ENCODE measurements at regions not wholly inside any gene's neighbourhood (a gene's known extent, or its start where the extent isn't known, plus 50 kb on each side); places are given as distances from the start of the nearest gene placed in this dataset.

DNA sequence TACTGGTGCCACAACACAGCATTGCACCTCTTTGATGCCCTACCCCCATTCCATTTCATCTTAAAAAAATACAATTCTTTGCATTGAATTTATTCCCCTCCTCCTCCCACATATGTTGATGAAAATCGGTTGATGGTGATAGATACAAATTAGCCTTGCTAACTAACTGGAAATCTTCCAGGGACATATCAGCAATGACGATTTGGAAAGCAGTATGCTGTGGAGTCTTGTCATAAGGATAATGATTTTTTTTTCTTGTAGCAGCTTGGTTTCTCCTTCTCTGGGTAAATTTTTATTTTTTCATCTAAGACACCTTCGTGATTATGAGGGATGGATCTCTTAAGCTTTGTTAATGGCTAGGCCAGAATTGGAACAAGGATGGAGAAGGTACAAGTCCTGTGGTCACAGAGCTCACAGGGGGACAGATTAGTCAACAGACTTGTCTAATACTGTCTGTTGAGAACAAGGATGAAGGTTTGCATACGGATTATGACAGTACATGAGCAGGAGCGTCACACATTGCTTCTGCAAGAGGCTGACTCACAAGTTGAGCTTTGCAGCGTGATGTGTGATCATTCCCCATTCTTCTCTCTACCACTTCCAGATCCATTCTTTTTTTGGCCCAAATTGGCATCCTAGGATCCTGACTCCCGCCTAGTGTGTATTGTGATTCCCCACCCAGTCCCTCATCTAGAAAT, 233.1 kb upstream of the FERMT1 start:
- no peaks in the 10 kb centered on the region for H3K36me3 ChIP-seq (ENCODE audit: control insufficient read depth, insufficient read depth, low read length)
- H3K27me3 ChIP-seq (replicated peaks; ENCODE audit: control insufficient read depth, insufficient read depth, low read length): no peaks in the 10 kb centered on the region

GRCh38 chr20:6348908-6349307, 226.1 kb upstream of the FERMT1 start:
- no peak for DNase-seq (ENCODE audit: extremely low read depth, insufficient read length)
- Histone ChIP-seq H3K36me3 (ENCODE audit: control insufficient read depth, insufficient read depth, low read length) (no peaks in the 10 kb centered on the region), H3K4me3 (replicated peaks; ENCODE audit: low read depth, low read length) (no peak overlapping the region), H3K27me3 (replicated peaks; ENCODE audit: control insufficient read depth, insufficient read depth, low read length) (no peaks in the 10 kb centered on the region; the same call in 1 of the 2 replicates)
- TF ChIP-seq CTCF (IDR thresholded peaks at IDR 0.05; ENCODE audit: insufficient read depth, low read length, poor library complexity, severe bottlenecking): no peak

More for the DNA sequence above, 233.1 kb upstream of the FERMT1 start:
- H3K4me3 ChIP-seq (replicated peaks; ENCODE audit: low read depth, low read length): no peak overlapping the region
- no peak for DNase-seq (ENCODE audit: extremely low read depth, insufficient read length)
- TF ChIP-seq CTCF (IDR thresholded peaks at IDR 0.05; ENCODE audit: insufficient read depth, low read length, poor library complexity, severe bottlenecking): no peak

GRCh38 chr20:6347916-6348315, 225.1 kb upstream of the FERMT1 start:
- TF ChIP-seq CTCF (IDR thresholded peaks at IDR 0.05; ENCODE audit: insufficient read depth, low read length, poor library complexity, severe bottlenecking): no peak
- DNase-seq (ENCODE audit: extremely low read depth, insufficient read length): no peak
- H3K36me3 ChIP-seq (ENCODE audit: control insufficient read depth, insufficient read depth, low read length): no peaks in the 10 kb centered on the region
- no peaks in the 10 kb centered on the region; the same call in 1 of the 2 replicates for H3K27me3 ChIP-seq (replicated peaks; ENCODE audit: control insufficient read depth, insufficient read depth, low read length)
- no peak overlapping the region for H3K4me3 ChIP-seq (replicated peaks; ENCODE audit: low read depth, low read length)

DNA sequence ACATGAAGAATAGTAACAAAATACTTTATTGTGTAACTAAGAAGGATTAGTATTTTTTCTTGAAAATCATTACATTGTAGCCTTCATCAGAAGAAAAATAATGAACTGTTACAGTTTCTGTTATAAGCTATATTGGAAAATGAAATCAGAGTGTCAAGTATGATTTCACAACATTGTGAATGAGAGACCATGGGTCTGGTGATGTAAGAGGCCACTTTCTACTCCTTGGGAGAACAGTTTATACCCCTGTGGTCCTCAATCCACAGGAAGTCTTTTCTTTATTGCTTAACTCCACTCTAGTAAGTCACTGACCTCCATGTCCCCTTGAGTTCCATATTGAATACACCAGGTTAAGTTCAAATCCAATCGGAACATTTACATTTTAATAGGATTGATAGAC, 218.7 kb upstream of the FERMT1 start:
- no peaks in the 10 kb centered on the region; the same call in 1 of the 2 replicates for H3K27me3 ChIP-seq (replicated peaks; ENCODE audit: control insufficient read depth, insufficient read depth, low read length)
- H3K36me3 ChIP-seq (ENCODE audit: control insufficient read depth, insufficient read depth, low read length): no peaks in the 10 kb centered on the region
- TF ChIP-seq CTCF (IDR thresholded peaks at IDR 0.05; ENCODE audit: insufficient read depth, low read length, poor library complexity, severe bottlenecking): no peak
- DNase-seq (ENCODE audit: extremely low read depth, insufficient read length): no peak
- no peak overlapping the region for H3K4me3 ChIP-seq (replicated peaks; ENCODE audit: low read depth, low read length)

DNA sequence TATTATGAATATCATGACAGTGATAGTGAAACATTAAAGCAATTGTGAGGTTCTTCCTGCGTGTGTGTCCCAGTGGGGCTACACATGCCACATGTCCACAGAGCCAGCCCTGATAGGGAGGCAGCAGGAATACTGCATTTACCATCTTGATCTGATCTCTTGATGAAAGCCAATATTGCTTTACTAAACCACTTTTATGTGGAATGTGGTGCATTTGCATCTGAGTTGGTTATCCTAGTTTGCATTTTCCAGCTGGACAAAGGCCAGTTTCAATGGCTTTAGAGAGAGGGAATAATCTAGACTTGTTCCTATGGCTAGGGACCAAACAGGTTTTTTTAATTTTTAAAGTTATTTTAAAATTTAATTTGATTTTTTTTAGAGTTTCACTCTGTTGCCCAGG, 216.3 kb upstream of the FERMT1 start:
- TF ChIP-seq CTCF (IDR thresholded peaks at IDR 0.05; ENCODE audit: insufficient read depth, low read length, poor library complexity, severe bottlenecking): no peak
- DNase-seq (ENCODE audit: extremely low read depth, insufficient read length): no peak
- Histone ChIP-seq H3K4me3 (replicated peaks; ENCODE audit: low read depth, low read length) (no peak overlapping the region), H3K36me3 (ENCODE audit: control insufficient read depth, insufficient read depth, low read length) (no peaks in the 10 kb centered on the region), H3K27me3 (replicated peaks; ENCODE audit: control insufficient read depth, insufficient read depth, low read length) (no peaks in the 10 kb centered on the region; the same call in 1 of the 2 replicates)

All from GM06990 (cell line).